ENCODE measurements at regions not wholly inside any gene's neighbourhood (a gene's known extent, or its start where the extent isn't known, plus 50 kb on each side); places are given as distances from the start of the nearest gene placed in this dataset.

DNA sequence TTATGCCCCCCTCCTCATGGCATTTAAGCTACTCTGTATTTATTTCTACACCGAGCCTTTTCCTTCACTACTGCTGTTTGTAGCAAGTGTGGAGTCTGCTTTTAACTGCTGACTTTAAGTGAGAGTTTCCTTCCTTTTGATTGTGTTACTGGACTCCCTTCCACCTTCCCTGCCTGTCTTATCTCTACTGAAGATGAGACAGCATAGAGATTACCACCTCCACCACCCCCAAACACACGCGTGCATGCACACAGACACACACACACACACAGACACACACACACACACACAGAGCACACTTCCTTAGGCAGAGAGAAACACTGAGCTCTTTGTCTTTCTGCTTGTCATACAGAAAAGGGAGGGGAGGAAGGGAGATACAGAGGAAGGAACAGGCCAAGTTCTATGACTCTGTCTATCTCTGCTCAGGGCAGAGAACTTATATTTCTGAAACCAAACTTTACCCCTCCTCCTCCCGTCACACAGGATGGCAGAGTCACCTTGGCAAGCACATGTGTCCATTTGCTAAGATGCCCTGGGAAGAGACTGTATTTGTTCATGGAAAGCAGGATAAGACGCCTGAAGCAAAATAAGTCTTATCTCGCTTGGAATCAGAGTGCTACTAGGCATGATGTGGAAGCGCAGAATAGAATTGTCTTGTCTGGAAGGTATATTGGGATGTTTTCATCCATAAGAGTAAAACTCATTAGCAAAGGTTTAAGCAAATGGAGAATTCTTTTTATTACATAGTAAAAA, 81.8 kb upstream of the CAV2 start:
- no peak overlapping the region for H3K4me2 ChIP-seq (ENCODE audit: insufficient read depth, low read length)
- H3K36me3 ChIP-seq (ENCODE audit: insufficient read depth, low read length) = no peaks in the 10 kb centered on the region
- H4K20me1 ChIP-seq (ENCODE audit: insufficient read depth, low read length) = no peaks in the 10 kb centered on the region
- H3K9me3 ChIP-seq (ENCODE audit: low read depth, low read length) = no peaks in the 10 kb centered on the region
- H3K4me1 ChIP-seq (ENCODE audit: insufficient read depth, low read length) = no peaks in the 10 kb centered on the region
- H3K27me3 ChIP-seq (ENCODE audit: insufficient read depth, low read length) = no peaks in the 10 kb centered on the region
- no peak for TF ChIP-seq CTCF (IDR thresholded peaks at IDR 0.05; ENCODE audit: extremely low read depth, low read depth, low read length)
- H3K4me3 ChIP-seq (ENCODE audit: insufficient read depth, low read length) = no peak overlapping the region
- H3K79me2 ChIP-seq (ENCODE audit: insufficient read depth, low read length) = no peaks in the 10 kb centered on the region
- H3K27ac ChIP-seq (ENCODE audit: low read depth, low read length) = no peak overlapping the region
- DNase-seq (ENCODE audit: insufficient read length, low spot score, missing footprints) = peak; percentile 19
- peak overlapping the region; percentile 73 for H2AFZ ChIP-seq (ENCODE audit: low read length)

DNA sequence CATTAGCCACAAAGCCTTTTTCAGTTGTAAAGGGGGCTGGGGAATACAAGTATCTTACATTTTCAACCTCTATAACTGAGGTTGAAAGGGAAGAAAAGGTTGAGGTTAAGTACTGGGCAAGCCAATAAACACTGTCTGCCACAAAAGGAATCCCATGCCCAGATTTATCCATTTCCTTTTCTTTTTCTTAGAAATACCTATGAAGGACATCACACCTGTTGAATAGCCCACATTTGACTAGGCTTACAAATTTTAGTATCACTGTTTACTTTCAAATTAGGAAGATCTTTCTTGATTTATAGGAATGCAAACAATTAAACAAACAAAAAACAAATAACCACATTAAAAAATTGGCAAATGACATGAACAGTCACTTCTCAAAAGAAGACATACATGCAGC, 81.0 kb upstream of the CAV2 start:
- Histone ChIP-seq H3K79me2 (ENCODE audit: insufficient read depth, low read length) (no peaks in the 10 kb centered on the region), H3K27ac (ENCODE audit: low read depth, low read length) (no peak overlapping the region), H3K36me3 (ENCODE audit: insufficient read depth, low read length) (no peaks in the 10 kb centered on the region), H3K4me3 (ENCODE audit: insufficient read depth, low read length) (no peak overlapping the region), H3K4me1 (ENCODE audit: insufficient read depth, low read length) (peaks cover under 1% of the 10 kb centered on the region), H4K20me1 (ENCODE audit: insufficient read depth, low read length) (no peaks in the 10 kb centered on the region), H2AFZ (ENCODE audit: low read length) (no peak overlapping the region), H3K9me3 (ENCODE audit: low read depth, low read length) (no peaks in the 10 kb centered on the region), H3K27me3 (ENCODE audit: insufficient read depth, low read length) (no peaks in the 10 kb centered on the region), H3K4me2 (ENCODE audit: insufficient read depth, low read length) (no peak overlapping the region)
- no peak for TF ChIP-seq CTCF (IDR thresholded peaks at IDR 0.05; ENCODE audit: extremely low read depth, low read depth, low read length)
- DNase-seq (ENCODE audit: insufficient read length, low spot score, missing footprints) = no peak

- peaks cover 5% of the 10 kb centered on the region for H3K4me1 ChIP-seq (ENCODE audit: insufficient read depth, low read length)
- H3K4me3 ChIP-seq (ENCODE audit: insufficient read depth, low read length) = no peak overlapping the region
- no peaks in the 10 kb centered on the region for H4K20me1 ChIP-seq (ENCODE audit: insufficient read depth, low read length)
- H3K79me2 ChIP-seq (ENCODE audit: insufficient read depth, low read length) = no peaks in the 10 kb centered on the region
- H3K27ac ChIP-seq (ENCODE audit: low read depth, low read length) = no peak overlapping the region
- H3K4me2 ChIP-seq (ENCODE audit: insufficient read depth, low read length) = no peak overlapping the region
- H3K9me3 ChIP-seq (ENCODE audit: low read depth, low read length) = no peaks in the 10 kb centered on the region
- no peak for DNase-seq (ENCODE audit: insufficient read length, low spot score, missing footprints)
- no peaks in the 10 kb centered on the region for H3K36me3 ChIP-seq (ENCODE audit: insufficient read depth, low read length)
- no peaks in the 10 kb centered on the region for H3K27me3 ChIP-seq (ENCODE audit: insufficient read depth, low read length)
- no peak overlapping the region for H2AFZ ChIP-seq (ENCODE audit: low read length)
- no peak for TF ChIP-seq CTCF (IDR thresholded peaks at IDR 0.05; ENCODE audit: extremely low read depth, low read depth, low read length)
These were observed 79.5 kb upstream of the CAV2 start for GRCh38 chr7:116420003-116420402.

GRCh38 chr7:116421298-116421697, 78.2 kb upstream of the CAV2 start:
- no peaks in the 10 kb centered on the region for H4K20me1 ChIP-seq (ENCODE audit: insufficient read depth, low read length)
- no peaks in the 10 kb centered on the region for H3K79me2 ChIP-seq (ENCODE audit: insufficient read depth, low read length)
- no peaks in the 10 kb centered on the region for H3K36me3 ChIP-seq (ENCODE audit: insufficient read depth, low read length)
- no peak overlapping the region for H2AFZ ChIP-seq (ENCODE audit: low read length)
- no peak overlapping the region for H3K27ac ChIP-seq (ENCODE audit: low read depth, low read length)
- no peak for TF ChIP-seq CTCF (IDR thresholded peaks at IDR 0.05; ENCODE audit: extremely low read depth, low read depth, low read length)
- H3K4me3 ChIP-seq (ENCODE audit: insufficient read depth, low read length) = no peak overlapping the region
- no peak for DNase-seq (ENCODE audit: insufficient read length, low spot score, missing footprints)
- H3K4me2 ChIP-seq (ENCODE audit: insufficient read depth, low read length) = no peak overlapping the region
- H3K27me3 ChIP-seq (ENCODE audit: insufficient read depth, low read length) = no peaks in the 10 kb centered on the region
- no peaks in the 10 kb centered on the region for H3K9me3 ChIP-seq (ENCODE audit: low read depth, low read length)
- peaks cover 17% of the 10 kb centered on the region for H3K4me1 ChIP-seq (ENCODE audit: insufficient read depth, low read length)
